Fibroblast of the aortic adventitia (primary cell): ENCODE measurements at regions not wholly inside any gene's neighbourhood (a gene's known extent, or its start where the extent isn't known, plus 50 kb on each side); places are given as distances from the start of the nearest gene placed in this dataset.

Source experiments
- DNase-seq: peaks from one replicate; pipeline ENCODE4 v3.0.0-alpha.2; 2010; ENCODE audit warnings: low read depth
- H3K4me3 ChIP-seq: 2 replicates; pipeline ENCODE4 v1.5.1; 2011; ENCODE audit warnings: low read depth, mild to moderate bottlenecking, control low read depth, low read length, moderate library complexity
- CTCF ChIP-seq: IDR thresholded peaks from 2 replicates; pipeline ENCODE4 v1.5.1; 2011; ENCODE audit warnings: mild to moderate bottlenecking, low read length, control low read depth, inconsistent platforms; ENCODE audit not compliant: insufficient read depth

GRCh38 chr2:101540518-101540917 lies 65.6 kb upstream of the RFX8 start:
- peak; percentile 83 for DNase-seq
- no peak overlapping the region for H3K4me3 ChIP-seq
- no peak for TF ChIP-seq CTCF

- no peak for DNase-seq
- TF ChIP-seq CTCF, result no peak
- H3K4me3 ChIP-seq, result no peak overlapping the region
Observed at GRCh38 chr2:101538076-101538475, 63.2 kb upstream of the RFX8 start.

DNA sequence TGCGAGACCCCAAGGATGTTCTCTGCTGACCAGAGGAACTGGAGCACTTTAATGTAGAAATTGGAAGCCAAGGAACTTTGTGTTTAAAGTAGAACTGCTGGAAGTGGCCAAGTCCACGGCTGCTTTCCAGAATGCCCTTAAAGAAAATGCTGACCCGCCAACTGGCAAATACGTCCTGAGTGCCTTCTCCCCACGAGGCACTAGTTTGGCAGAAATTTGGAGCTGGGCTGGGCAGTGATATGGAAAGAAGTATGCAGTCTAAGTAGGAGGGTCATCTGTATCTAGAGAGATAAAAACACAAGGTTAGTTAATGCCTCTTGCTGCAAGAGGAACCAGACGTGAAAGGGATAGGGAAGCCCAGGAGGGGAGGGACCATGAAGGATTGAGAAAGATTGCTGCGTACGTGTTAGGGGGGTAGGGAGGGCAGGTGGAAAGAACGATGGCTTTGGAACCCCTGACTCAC lies 59.3 kb upstream of the RFX8 start:
- peak; percentile 34 for DNase-seq
- no peak overlapping the region for H3K4me3 ChIP-seq
- no peak for TF ChIP-seq CTCF

DNA sequence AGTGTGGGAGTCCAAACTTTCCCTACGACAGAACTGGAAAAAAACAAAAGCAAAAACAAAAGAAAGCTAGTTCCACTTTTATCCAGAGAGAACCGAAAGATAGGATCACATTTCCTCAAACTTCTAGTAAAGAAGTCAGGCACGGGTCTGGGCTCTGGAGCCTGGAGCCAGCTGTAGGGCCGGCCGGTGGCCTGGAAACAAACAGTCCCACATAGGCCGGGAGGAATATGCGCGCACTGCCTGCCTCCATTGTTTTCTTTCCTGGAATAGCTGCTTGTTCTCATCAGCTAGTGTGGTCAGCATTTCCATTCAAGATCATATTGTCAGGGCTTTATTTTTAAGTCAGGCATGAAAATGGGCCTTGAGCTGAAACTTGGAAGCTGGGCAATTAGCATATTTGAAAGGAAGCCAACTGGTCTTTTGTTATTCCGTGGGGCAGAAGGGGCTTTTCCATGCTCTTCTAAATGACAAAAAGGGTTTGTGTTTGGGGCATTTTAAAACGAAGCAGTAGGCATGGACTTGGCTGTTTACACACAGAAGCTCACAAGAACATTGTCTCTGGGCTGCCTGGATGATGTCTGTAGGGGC lies 58.7 kb upstream of the RFX8 start:
- no peak overlapping the region for H3K4me3 ChIP-seq
- TF ChIP-seq CTCF, result no peak
- DNase-seq, result peak; percentile 43

GRCh38 chr2:101528501-101528900 lies 53.6 kb upstream of the RFX8 start:
- no peak for DNase-seq
- no peak for TF ChIP-seq CTCF
- no peak overlapping the region for H3K4me3 ChIP-seq

GRCh38 chr2:101524806-101525430 lies 50.0 kb upstream of the RFX8 start:
- no peak overlapping the region for H3K4me3 ChIP-seq
- DNase-seq, result peak; percentile 38
- no peak for TF ChIP-seq CTCF
